ENCODE measurements at regions not wholly inside any gene's neighbourhood (a gene's known extent, or its start where the extent isn't known, plus 50 kb on each side); places are given as distances from the start of the nearest gene placed in this dataset.
"Not testable (repeated sequence)": the region's sequence is repeated elsewhere in the genome, so short reads cannot be mapped to it uniquely, and the experiment has no call there.

DNA sequence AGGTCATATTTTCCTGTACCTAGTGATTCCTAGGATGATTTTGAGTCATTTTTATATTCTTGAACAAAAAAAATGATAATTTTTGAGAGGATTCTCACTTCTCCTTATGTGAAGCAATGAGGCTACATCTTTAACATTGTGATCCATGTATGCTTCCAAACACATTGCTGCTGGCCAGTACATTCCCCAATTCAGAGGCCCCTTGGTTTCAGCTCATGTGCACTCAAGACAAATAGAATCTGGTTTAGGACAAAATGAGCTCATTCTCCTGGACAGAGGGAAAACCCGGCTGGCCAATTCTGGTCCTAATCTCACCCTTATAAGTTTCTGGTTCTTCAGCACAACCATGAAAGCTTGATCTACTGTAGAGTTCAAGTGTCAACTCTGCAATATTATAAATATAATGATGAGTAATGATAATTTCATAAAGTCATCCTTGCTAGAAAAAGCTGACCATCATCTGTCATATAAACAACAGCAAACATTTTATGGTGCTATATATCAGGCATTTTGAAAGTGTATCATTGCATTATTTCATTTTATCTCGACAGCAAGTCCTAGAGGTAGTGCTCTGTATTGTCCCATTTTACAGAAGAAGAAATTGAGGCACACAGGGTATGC, 139.1 kb upstream of the ZNF366 start:
- DNase-seq = no peak
- no peak overlapping the region for H3K4me3 ChIP-seq
- intact Hi-C loops (cut with micrococcal nuclease) = no loop called here

DNA sequence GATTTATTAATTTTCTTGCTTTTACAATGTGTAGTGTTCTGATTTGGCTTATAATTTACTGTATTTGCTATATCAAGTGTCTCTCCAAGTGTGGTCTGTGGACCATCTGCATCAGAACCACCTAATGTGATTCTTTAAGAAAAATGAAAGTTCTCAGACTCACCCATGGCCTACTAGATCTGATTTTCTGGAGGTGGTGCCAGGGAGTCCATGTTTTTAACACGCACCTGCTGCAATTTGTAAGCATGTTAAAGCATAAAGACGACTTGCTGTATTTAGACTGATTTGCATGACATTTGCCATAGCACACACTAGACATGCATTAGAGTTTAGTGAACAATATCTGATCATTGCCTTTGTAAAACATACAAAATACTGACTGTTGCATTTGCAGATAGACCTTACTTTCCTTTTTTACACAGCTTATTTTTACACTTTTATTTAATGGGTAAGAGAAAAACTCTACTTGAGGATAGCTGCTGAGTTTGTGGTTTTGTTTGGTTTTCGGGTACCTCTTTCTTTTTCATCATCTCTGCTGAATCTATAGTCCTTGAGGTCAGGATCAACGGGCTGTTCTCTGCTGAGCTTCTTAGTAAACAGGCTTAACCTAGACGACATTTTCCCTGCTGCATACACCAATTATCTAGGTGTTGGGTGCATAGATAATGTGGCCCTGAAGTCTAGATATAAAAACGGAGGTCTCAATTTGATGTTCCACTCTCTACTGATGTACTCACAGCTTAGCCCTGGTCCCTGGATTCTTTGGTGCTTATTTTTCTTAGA, 138.0 kb upstream of the ZNF366 start:
- H3K27ac ChIP-seq (replicated peaks) = no peak overlapping the region
- no peak overlapping the region for H3K4me3 ChIP-seq
- no peaks in the 10 kb centered on the region for H3K27me3 ChIP-seq (ENCODE audit: low read depth)
- H3K4me1 ChIP-seq = no peaks in the 10 kb centered on the region
- TF ChIP-seq CTCF (IDR thresholded peaks at IDR 0.05; ENCODE audit: borderline replicate concordance) = no peak
- no peaks in the 10 kb centered on the region for H3K36me3 ChIP-seq
- DNase-seq = no peak
- intact Hi-C loops (cut with micrococcal nuclease) = no loop called here
- no peaks in the 10 kb centered on the region for H3K9me3 ChIP-seq (replicated peaks)

More for the DNA sequence above, 139.1 kb upstream of the ZNF366 start:
- Histone ChIP-seq H3K27ac (replicated peaks) (no peak overlapping the region), H3K4me1 (no peaks in the 10 kb centered on the region), H3K27me3 (ENCODE audit: low read depth) (no peaks in the 10 kb centered on the region), H3K9me3 (replicated peaks) (no peaks in the 10 kb centered on the region), H3K36me3 (no peaks in the 10 kb centered on the region)
- no peak for TF ChIP-seq CTCF (IDR thresholded peaks at IDR 0.05; ENCODE audit: borderline replicate concordance)

GRCh38 chr5:72644296-72644695, 137.1 kb upstream of the ZNF366 start:
- intact Hi-C loops (cut with micrococcal nuclease) = no loop called here
- DNase-seq = no peak
- H3K4me1 ChIP-seq = no peaks in the 10 kb centered on the region
- no peak overlapping the region for H3K27ac ChIP-seq (replicated peaks)
- H3K4me3 ChIP-seq = no peak overlapping the region
- no peak for TF ChIP-seq CTCF (IDR thresholded peaks at IDR 0.05; ENCODE audit: borderline replicate concordance)
- H3K27me3 ChIP-seq (ENCODE audit: low read depth) = no peaks in the 10 kb centered on the region
- no peaks in the 10 kb centered on the region for H3K9me3 ChIP-seq (replicated peaks)
- no peaks in the 10 kb centered on the region for H3K36me3 ChIP-seq

DNA sequence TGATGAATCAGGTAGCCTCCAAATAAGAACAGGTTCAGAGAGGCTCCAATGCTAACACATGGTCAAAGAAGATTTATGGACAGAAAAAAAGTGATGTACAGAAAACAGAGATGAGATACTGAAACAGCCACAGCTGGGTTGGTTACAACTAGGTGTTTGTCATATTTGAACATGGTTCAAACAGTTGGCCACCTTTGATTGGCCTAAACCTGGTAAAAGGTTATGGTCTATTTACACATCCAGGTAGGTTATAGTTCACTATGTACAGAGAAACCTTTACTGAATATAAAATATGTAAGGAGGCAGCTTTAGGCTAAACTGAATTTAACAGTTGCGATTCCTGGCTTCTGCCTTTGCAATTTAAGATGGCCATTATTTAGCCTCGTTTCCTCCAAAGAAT, 134.0 kb upstream of the ZNF366 start:
- no peaks in the 10 kb centered on the region for H3K4me1 ChIP-seq
- no peaks in the 10 kb centered on the region for H3K36me3 ChIP-seq
- H3K27ac ChIP-seq (replicated peaks) = no peak overlapping the region
- intact Hi-C loops (cut with micrococcal nuclease) = no loop called here
- H3K9me3 ChIP-seq (replicated peaks) = no peaks in the 10 kb centered on the region
- DNase-seq = no peak
- no peak overlapping the region for H3K4me3 ChIP-seq
- H3K27me3 ChIP-seq (ENCODE audit: low read depth) = no peaks in the 10 kb centered on the region
- TF ChIP-seq CTCF (IDR thresholded peaks at IDR 0.05; ENCODE audit: borderline replicate concordance) = no peak

DNA sequence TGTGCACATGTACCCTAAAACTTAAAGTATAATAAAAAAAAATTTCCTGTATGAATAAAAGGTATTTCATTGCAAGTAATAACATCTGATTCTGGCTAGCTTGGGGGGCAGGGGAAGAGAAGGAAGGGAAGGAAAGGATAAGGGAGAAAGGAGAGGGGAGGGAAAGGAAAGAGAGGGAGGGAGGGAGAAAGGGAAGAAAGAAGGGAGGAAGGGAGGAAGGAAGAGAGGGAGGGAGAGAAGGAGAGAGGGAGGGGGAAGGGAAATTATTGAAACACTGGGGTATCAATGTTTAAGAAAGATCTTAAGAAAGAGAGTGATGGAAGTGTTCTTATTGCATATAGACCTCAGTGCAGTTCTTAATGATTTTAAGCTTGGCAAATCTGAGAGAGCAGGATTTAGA, 129.8 kb upstream of the ZNF366 start:
- no peak for TF ChIP-seq CTCF (IDR thresholded peaks at IDR 0.05; ENCODE audit: borderline replicate concordance)

GRCh38 chr5:72636565-72636964, 129.4 kb upstream of the ZNF366 start:
- H3K36me3 ChIP-seq; H3K4me1 ChIP-seq; H3K27ac ChIP-seq (replicated peaks); DNase-seq; H3K9me3 ChIP-seq (replicated peaks); intact Hi-C loops (cut with micrococcal nuclease); H3K27me3 ChIP-seq (ENCODE audit: low read depth); H3K4me3 ChIP-seq: not testable (repeated sequence)

More for the DNA sequence above, 129.8 kb upstream of the ZNF366 start:
- Histone ChIP-seq H3K4me3 (no peak overlapping the region), H3K4me1 (no peaks in the 10 kb centered on the region), H3K27me3 (ENCODE audit: low read depth) (no peaks in the 10 kb centered on the region), H3K27ac (replicated peaks) (no peak overlapping the region), H3K9me3 (replicated peaks) (no peaks in the 10 kb centered on the region), H3K36me3 (no peaks in the 10 kb centered on the region)
- intact Hi-C loops (cut with micrococcal nuclease) = no loop called here
- no peak for DNase-seq
